CD8-positive, alpha-beta memory T cell (primary cell): ENCODE measurements at regions not wholly inside any gene's neighbourhood (a gene's known extent, or its start where the extent isn't known, plus 50 kb on each side); places are given as distances from the start of the nearest gene placed in this dataset.

Experiments used
- CTCF ChIA-PET: fragments of 350-600 bp; sonication (Branson Sonifier 250); formaldehyde crosslinking; loops from one replicate; lab custom pipeline; 2021; ENCODE audit warnings: antibody characterized with exemption; lab: Charles Lee
- POLR2A ChIA-PET: fragments of 350-600 bp; sonication (Branson Sonifier 250); formaldehyde crosslinking; loops from one replicate; lab custom pipeline; 2021; ENCODE audit warnings: antibody characterized with exemption; lab: Charles Lee
- DNase-seq, 5 donors: peaks; one replicate each; pipeline versions ENCODE4 v3.0.0 to v3.0.0-alpha.2; 2020 to 2022; ENCODE audit warnings: mixed read lengths in 1 of 5
- H3K27ac ChIP-seq: one replicate; pipeline ENCODE4 v1.7.0; 2013; ENCODE audit warnings: low read depth, mild to moderate bottlenecking, low read length, moderate library complexity
- H3K27me3 ChIP-seq: 2 replicates; pipeline ENCODE4 v1.7.0; 2013; ENCODE audit warnings: low read length, mild to moderate bottlenecking; ENCODE audit not compliant: insufficient read depth, poor library complexity, severe bottlenecking
- H3K36me3 ChIP-seq: 2 replicates; pipeline ENCODE4 v1.7.0; 2013; ENCODE audit warnings: mild to moderate bottlenecking, low read length, moderate library complexity; ENCODE audit not compliant: insufficient read depth
- H3K4me1 ChIP-seq: 2 replicates; pipeline ENCODE4 v1.7.0; 2013; ENCODE audit warnings: mild to moderate bottlenecking, low read length, moderate library complexity; ENCODE audit not compliant: insufficient read depth
- H3K4me3 ChIP-seq: 2 replicates; pipeline ENCODE4 v1.7.0; 2013; ENCODE audit warnings: mild to moderate bottlenecking, low read length
- H3K9me3 ChIP-seq: 2 replicates; pipeline ENCODE4 v1.7.0; 2013; ENCODE audit warnings: mild to moderate bottlenecking, low read length
- H3K27ac Mint-ChIP-seq, 8 donors: one replicate each; pipeline ENCODE4 v1.8.0; 2020 to 2021; ENCODE audit warnings: mixed read lengths in 8 of 8, mild to moderate bottlenecking in 6 of 8, inconsistent platforms in 3 of 8, moderate library complexity in 3 of 8
- H3K27me3 Mint-ChIP-seq, 2 donors: one replicate each; pipeline ENCODE4 v1.8.0; 2020 to 2021; ENCODE audit warnings: mixed read lengths in 2 of 2, mild to moderate bottlenecking in 1 of 2, moderate library complexity in 1 of 2
- H3K36me3 Mint-ChIP-seq, 3 donors: one replicate each; pipeline ENCODE4 v1.8.0; 2020 to 2021; ENCODE audit warnings: mixed read lengths in 3 of 3, inconsistent platforms in 1 of 3, mild to moderate bottlenecking in 1 of 3
- H3K4me1 Mint-ChIP-seq, 3 donors: one replicate each; pipeline ENCODE4 v1.8.0; 2020 to 2021; ENCODE audit warnings: mixed read lengths in 3 of 3, inconsistent platforms in 1 of 3, mild to moderate bottlenecking in 1 of 3
- H3K4me3 Mint-ChIP-seq, 7 donors: one replicate each; pipeline ENCODE4 v1.8.0; 2020 to 2021; ENCODE audit warnings: mixed read lengths in 7 of 7, mild to moderate bottlenecking in 6 of 7, moderate library complexity in 4 of 7, inconsistent platforms in 2 of 7
- H3K9me3 Mint-ChIP-seq, 5 donors: one replicate each; pipeline ENCODE4 v1.8.0; 2020 to 2022; ENCODE audit warnings: mixed read lengths in 5 of 5, mild to moderate bottlenecking in 3 of 5, moderate library complexity in 2 of 5, inconsistent platforms in 1 of 5

DNA sequence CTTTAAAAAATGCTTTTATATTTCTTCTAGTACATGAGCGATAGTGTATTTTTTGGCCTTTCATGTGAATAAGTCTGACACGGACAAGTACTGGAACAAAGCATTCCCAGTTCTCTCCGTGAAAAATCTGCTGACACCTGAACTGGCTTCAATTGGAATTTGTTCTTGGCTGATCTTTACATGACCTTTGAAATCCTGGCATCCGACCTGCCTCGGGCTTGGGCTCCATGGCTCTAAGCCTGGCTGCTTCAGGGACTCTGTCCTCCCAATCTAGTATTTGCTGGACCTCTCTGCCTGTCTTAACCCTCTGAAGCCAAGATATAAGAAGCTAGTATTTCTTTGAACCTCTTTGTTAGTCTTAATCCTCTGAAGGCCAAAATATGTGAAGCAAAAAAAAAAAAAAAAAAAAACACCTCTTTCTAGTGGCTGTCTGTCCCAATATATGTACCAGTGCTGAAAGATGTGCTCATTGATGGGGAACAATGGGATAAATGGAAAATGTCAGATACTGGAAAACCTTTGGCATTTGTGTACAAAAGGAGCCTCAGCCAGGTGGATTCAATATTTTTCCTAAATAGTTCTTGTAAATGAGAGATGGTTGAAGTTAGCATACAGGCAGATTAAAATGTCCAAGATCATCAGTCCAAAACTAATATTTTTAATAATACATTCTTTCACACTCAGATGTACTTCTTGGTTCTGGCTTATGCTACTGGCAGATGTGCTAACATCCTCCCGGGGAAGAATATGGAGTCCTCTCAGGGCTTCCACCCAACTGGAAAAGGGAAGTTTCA is 470.6 kb downstream of the TUSC1 start:
- Histone ChIP-seq H3K36me3 (no peaks in the 10 kb centered on the region), H3K27ac (no peak overlapping the region), H3K27me3 (no peaks in the 10 kb centered on the region), H3K4me1 (no peaks in the 10 kb centered on the region), H3K4me3 (no peak overlapping the region), H3K9me3 (no peaks in the 10 kb centered on the region)
- no peak overlapping the region for H3K27ac Mint-ChIP-seq
- peaks cover 0 to 2% of the 10 kb centered on the region in 2 donors for H3K27me3 Mint-ChIP-seq
- DNase-seq: no peak
- peaks cover 14 to 38% (median 17%) of the 10 kb centered on the region in 5 donors for H3K9me3 Mint-ChIP-seq
- H3K36me3 Mint-ChIP-seq: no peaks in the 10 kb centered on the region
- H3K4me3 Mint-ChIP-seq: no peak overlapping the region
- ChIA-PET CTCF (no interaction called here), POLR2A (no interaction called here)
- no peaks in the 10 kb centered on the region for H3K4me1 Mint-ChIP-seq

DNA sequence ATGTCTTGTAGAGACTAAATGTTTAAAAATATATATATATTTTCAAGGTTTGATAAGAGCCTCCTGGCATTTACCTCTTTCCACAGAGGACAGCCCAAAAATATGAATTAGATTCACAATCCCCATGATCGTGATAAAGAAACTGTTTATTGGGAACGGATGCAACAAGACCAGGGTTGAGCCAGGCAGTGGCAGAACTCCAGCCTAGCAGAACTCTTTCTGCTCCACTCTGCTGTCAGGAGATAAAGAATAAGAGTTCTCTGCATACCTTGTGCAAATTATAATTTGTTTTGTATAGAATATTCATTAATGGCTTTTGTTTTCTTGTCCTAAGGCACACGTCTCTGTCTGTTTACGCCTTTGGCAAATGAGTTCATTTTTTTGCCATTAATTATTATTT is 472.2 kb downstream of the TUSC1 start:
- no peak for DNase-seq
- H3K27me3 ChIP-seq: no peaks in the 10 kb centered on the region
- ChIA-PET CTCF (no interaction called here), POLR2A (no interaction called here)
- H3K4me1 Mint-ChIP-seq: no peaks in the 10 kb centered on the region
- no peak overlapping the region for H3K4me3 Mint-ChIP-seq
- H3K27ac ChIP-seq: no peak overlapping the region
- H3K36me3 Mint-ChIP-seq: no peaks in the 10 kb centered on the region
- H3K27ac Mint-ChIP-seq: no peak overlapping the region
- no peaks in the 10 kb centered on the region for H3K36me3 ChIP-seq
- H3K9me3 Mint-ChIP-seq: peaks cover 15 to 41% (median 24%) of the 10 kb centered on the region in 5 donors
- no peak overlapping the region for H3K4me3 ChIP-seq
- H3K9me3 ChIP-seq: no peaks in the 10 kb centered on the region
- H3K27me3 Mint-ChIP-seq: peaks cover 0 to 2% of the 10 kb centered on the region in 2 donors
- no peaks in the 10 kb centered on the region for H3K4me1 ChIP-seq

DNA sequence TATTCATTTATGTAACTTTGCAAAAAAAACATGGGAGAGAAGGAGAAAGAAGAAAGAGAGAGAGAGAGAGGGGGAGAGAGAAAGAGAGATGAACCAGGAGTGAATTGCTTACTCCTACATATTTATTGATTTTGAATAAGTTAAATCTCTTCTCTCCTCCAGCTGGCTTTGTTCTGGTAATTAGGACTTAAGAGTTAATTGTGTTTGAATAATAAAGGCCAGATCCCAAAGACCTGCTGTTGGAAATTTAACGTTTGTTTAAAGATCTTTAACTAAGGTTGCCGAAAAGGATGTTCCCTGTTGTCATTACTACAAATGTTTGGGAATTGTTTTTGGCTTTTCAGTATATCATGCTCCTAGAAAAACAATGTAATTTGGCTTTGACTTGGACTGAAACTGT is 473.0 kb downstream of the TUSC1 start:
- H3K9me3 Mint-ChIP-seq: peaks cover 16 to 41% (median 24%) of the 10 kb centered on the region in 5 donors
- Histone ChIP-seq H3K27me3 (no peaks in the 10 kb centered on the region), H3K27ac (no peak overlapping the region), H3K36me3 (no peaks in the 10 kb centered on the region), H3K9me3 (no peaks in the 10 kb centered on the region), H3K4me1 (no peaks in the 10 kb centered on the region), H3K4me3 (no peak overlapping the region)
- no peak overlapping the region for H3K4me3 Mint-ChIP-seq
- no peaks in the 10 kb centered on the region for H3K4me1 Mint-ChIP-seq
- peaks cover 0 to 2% of the 10 kb centered on the region in 2 donors for H3K27me3 Mint-ChIP-seq
- CTCF ChIA-PET: no interaction called here
- no peaks in the 10 kb centered on the region for H3K36me3 Mint-ChIP-seq
- DNase-seq: no peak
- POLR2A ChIA-PET: no interaction called here
- H3K27ac Mint-ChIP-seq: no peak overlapping the region

DNA sequence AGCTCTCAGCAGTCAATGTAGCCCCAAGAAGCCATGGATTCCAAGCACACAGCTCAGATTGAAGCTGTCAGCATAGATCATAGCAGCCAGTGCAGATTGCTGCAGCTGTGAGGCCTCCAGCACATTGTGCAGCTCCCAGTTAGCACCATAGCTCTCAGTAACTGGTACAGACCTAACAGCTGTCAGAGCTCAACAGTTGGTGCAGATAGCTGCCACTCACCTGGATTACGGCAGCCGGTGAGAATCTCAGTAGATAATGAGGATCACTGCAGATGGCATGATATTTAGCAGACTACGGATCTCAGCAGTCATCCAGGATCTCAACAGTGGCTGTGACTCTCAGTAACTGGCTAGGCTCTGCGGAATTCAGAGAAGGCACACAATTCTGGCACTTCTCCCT is 500.4 kb downstream of the TUSC1 start:
- peaks cover 0 to 1% (median 0%) of the 10 kb centered on the region in 3 donors for H3K36me3 Mint-ChIP-seq
- ChIA-PET POLR2A (no interaction called here), CTCF (no interaction called here)
- H3K4me1 ChIP-seq: no peaks in the 10 kb centered on the region
- no peaks in the 10 kb centered on the region for H3K36me3 ChIP-seq
- H3K9me3 Mint-ChIP-seq: peaks cover 16 to 53% (median 24%) of the 10 kb centered on the region in 5 donors
- H3K4me1 Mint-ChIP-seq: no peaks in the 10 kb centered on the region
- no peaks in the 10 kb centered on the region for H3K9me3 ChIP-seq
- H3K4me3 Mint-ChIP-seq: no peak overlapping the region
- no peak for DNase-seq
- no peaks in the 10 kb centered on the region for H3K27me3 ChIP-seq
- no peak overlapping the region for H3K27ac ChIP-seq
- no peaks in the 10 kb centered on the region for H3K27me3 Mint-ChIP-seq
- H3K4me3 ChIP-seq: no peak overlapping the region
- no peak overlapping the region for H3K27ac Mint-ChIP-seq

DNA sequence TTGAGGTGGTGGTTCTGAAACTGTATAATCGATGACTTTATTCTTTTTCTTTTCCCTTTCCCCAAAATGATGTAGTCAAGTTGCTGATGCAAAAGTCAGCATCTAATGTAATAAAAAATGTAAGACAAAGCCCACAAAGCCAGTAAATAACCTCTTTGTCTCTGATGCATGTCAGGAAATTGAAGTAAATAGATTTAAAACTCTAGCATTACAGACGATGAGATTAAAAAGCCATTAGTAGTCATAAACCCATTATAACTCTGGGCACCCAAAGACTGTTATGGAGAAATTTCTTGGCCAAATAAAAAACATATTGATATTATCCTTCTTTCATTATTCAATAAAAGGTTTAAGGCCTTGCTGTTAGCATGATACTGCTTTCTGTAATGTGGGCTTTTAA is 548.7 kb downstream of the TUSC1 start:
- Histone ChIP-seq H3K4me3 (no peak overlapping the region), H3K4me1 (no peaks in the 10 kb centered on the region), H3K27ac (no peak overlapping the region), H3K9me3 (no peaks in the 10 kb centered on the region), H3K27me3 (no peaks in the 10 kb centered on the region), H3K36me3 (no peaks in the 10 kb centered on the region)
- no peaks in the 10 kb centered on the region for H3K36me3 Mint-ChIP-seq
- CTCF ChIA-PET: no interaction called here
- no peaks in the 10 kb centered on the region for H3K27me3 Mint-ChIP-seq
- H3K9me3 Mint-ChIP-seq: peaks cover 13 to 42% (median 21%) of the 10 kb centered on the region in 5 donors
- POLR2A ChIA-PET: no interaction called here
- no peak overlapping the region for H3K27ac Mint-ChIP-seq
- H3K4me3 Mint-ChIP-seq: no peak overlapping the region
- no peak for DNase-seq
- H3K4me1 Mint-ChIP-seq: no peaks in the 10 kb centered on the region

DNA sequence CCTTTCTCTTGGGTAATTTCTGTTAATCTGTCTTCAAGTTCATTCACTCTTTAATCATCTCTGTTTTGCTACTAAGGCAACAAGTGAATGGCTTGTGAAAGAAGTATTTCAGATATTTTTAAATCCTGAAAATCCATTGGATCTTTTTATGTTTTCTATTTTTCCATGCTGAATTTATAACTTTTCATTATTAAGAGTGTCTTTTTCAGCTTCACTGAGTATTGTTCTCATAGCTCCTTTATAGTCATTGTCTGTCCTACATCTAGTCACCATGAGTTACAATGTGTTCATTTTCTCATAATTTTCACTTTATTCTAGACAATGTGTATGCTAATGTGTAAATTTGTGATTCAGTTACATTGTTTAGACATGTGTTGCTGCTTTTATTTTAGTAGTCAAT is 556.4 kb downstream of the TUSC1 start:
- ChIA-PET POLR2A (no interaction called here), CTCF (no interaction called here)
- Mint-ChIP-seq H3K4me3 (no peak overlapping the region), H3K27me3 (no peaks in the 10 kb centered on the region), H3K36me3 (no peaks in the 10 kb centered on the region), H3K27ac (no peak overlapping the region), H3K9me3 (peaks cover 9 to 41% (median 14%) of the 10 kb centered on the region in 5 donors), H3K4me1 (no peaks in the 10 kb centered on the region)
- Histone ChIP-seq H3K27me3 (no peaks in the 10 kb centered on the region), H3K4me3 (no peak overlapping the region), H3K27ac (no peak overlapping the region), H3K9me3 (no peaks in the 10 kb centered on the region), H3K4me1 (no peaks in the 10 kb centered on the region), H3K36me3 (no peaks in the 10 kb centered on the region)
- DNase-seq: no peak

DNA sequence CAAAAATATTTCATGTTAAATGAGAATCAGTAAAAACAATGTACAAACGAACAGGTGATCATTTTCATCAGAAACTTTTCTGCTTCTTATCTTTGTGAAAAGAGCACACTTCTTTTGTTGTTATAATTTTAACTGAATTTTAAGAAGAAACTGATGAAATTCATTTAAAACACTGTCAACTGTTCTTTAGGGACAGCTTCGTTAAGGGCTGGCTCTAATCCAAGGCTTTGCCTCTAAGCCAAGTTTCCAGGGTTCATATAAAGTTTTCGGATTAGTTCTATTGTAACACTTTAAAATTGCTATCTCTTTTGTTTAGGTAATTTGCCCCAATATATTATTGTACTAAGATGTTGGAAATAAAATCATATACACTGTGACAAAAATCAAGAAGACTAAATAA is 559.2 kb downstream of the TUSC1 start:
- Histone ChIP-seq H3K4me1 (no peaks in the 10 kb centered on the region), H3K36me3 (no peaks in the 10 kb centered on the region), H3K9me3 (no peaks in the 10 kb centered on the region), H3K4me3 (no peak overlapping the region), H3K27me3 (no peaks in the 10 kb centered on the region), H3K27ac (no peak overlapping the region)
- Mint-ChIP-seq H3K36me3 (peaks cover 0 to 3% (median 0%) of the 10 kb centered on the region in 3 donors), H3K9me3 (peaks cover 7 to 46% (median 14%) of the 10 kb centered on the region in 5 donors), H3K27me3 (no peaks in the 10 kb centered on the region), H3K27ac (no peak overlapping the region), H3K4me3 (no peak overlapping the region), H3K4me1 (no peaks in the 10 kb centered on the region)
- no peak for DNase-seq
- CTCF ChIA-PET: no interaction called here
- POLR2A ChIA-PET: no interaction called here

DNA sequence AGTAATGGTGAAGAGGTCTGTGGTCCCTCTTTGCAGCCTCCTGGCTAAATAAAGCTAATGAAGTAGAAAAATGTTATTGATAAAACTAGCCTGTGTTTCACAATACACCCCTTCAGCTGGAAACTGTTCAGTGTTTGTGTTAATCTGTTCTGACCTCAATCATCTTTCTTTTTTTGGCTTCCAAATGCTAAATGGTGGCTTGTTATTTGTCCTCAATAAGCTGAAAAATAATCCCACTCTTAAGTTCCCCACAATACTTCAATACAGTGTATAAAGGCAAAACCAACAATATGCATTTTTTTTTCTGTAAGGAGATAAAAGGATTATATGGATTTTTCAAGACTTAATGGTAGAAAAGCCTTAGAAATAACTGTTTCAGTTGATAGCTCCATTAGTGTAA is 560.5 kb downstream of the TUSC1 start:
- Mint-ChIP-seq H3K27me3 (no peaks in the 10 kb centered on the region), H3K4me1 (no peaks in the 10 kb centered on the region), H3K27ac (no peak overlapping the region), H3K4me3 (no peak overlapping the region), H3K9me3 (peaks cover 6 to 57% (median 16%) of the 10 kb centered on the region in 5 donors), H3K36me3 (peaks cover 0 to 3% (median 0%) of the 10 kb centered on the region in 3 donors)
- no peak for DNase-seq
- Histone ChIP-seq H3K36me3 (no peaks in the 10 kb centered on the region), H3K9me3 (no peaks in the 10 kb centered on the region), H3K27ac (no peak overlapping the region), H3K27me3 (no peaks in the 10 kb centered on the region), H3K4me3 (no peak overlapping the region), H3K4me1 (no peaks in the 10 kb centered on the region)
- CTCF ChIA-PET: no interaction called here
- POLR2A ChIA-PET: no interaction called here
